Stomach (tissue), 4 donors: ENCODE measurements at regions not wholly inside any gene's neighbourhood (a gene's known extent, or its start where the extent isn't known, plus 50 kb on each side); places are given as distances from the start of the nearest gene placed in this dataset.

Experiments
- CTCF ChIP-seq, 7 experiments: fragments of 450-650 bp in 4 of 7; fragments of 200-600 bp in 3 of 7; sonication (generic) in 3 of 7; IDR thresholded peaks; one replicate each; pipeline ENCODE4 v1.5.1; 2016 to 2019; ENCODE audit warnings: antibody characterized with exemption in 7 of 7, control low read depth in 2 of 7, mild to moderate bottlenecking in 1 of 7
- EP300 ChIP-seq: sonication (generic); formaldehyde crosslinking; IDR thresholded peaks from one replicate; pipeline ENCODE4 v1.6.1; 2017; ENCODE audit warnings: antibody characterized with exemption
- POLR2AphosphoS5 ChIP-seq, 3 donors: sonication (generic); formaldehyde crosslinking; IDR thresholded peaks; one replicate each; pipeline ENCODE4 v1.6.1; 2016; ENCODE audit warnings: antibody characterized with exemption in 3 of 3

DNA sequence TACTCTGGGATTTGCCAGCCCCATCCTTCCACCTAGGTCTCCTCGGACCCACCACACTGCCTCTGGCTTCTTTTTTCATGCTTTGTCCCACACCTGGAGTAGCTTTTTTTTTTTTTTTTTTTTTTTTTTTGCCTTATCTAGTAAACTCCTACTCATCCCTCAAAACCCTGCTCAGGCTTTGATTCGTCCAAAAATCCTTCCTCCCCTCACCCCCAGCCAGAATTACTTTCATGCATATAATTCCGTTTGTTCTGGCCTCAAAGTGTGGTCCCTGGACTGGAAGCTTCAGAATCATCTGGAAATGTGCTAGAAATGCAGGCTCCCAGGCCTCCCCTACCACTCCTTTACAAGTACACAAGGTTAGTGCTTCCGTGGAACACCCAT lies 320.1 kb downstream of the PTTG2 start:
- TF ChIP-seq CTCF (IDR thresholded peaks at IDR 0.05) (no peak), POLR2AphosphoS5 (IDR thresholded peaks at IDR 0.05) (no peak), EP300 (no peak)
